ENCODE measurements at regions not wholly inside any gene's neighbourhood (a gene's known extent, or its start where the extent isn't known, plus 50 kb on each side); places are given as distances from the start of the nearest gene placed in this dataset.

DNA sequence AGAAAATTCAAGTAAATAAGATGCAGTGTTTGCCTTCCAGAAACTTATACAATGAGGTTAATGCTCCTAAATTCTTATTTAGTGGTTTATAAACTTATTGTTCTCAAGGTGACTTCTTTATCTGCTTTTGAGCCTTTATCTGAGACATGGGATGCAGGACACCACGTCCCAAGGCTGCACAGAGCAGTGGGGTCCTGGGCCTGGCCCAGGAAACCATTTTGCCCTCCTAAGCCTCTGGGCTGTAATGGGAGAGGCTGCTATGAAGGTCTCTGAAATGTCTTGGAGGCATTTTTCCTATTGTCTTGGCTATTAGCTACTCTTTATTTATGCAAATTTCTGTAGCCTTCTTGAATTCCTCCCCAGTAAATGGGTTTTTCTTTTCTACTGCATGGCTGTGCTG, 652.6 kb upstream of the SETBP1 start:
- POLR2A ChIA-PET: no interaction called here
- intact Hi-C loops (cut with micrococcal nuclease): no loop called here
- Mint-ChIP-seq H3K27me3 (peaks cover 3% of the 10 kb centered on the region), H3K9me3 (no peaks in the 10 kb centered on the region), H3K27ac (no peak overlapping the region), H3K36me3 (ENCODE audit: low read depth) (no peaks in the 10 kb centered on the region), H3K4me3 (no peak overlapping the region), H3K4me1 (no peaks in the 10 kb centered on the region)
- CTCF ChIA-PET: no interaction called here
- DNase-seq (no peak), ATAC-seq (ENCODE audit: low read depth) (no peak)
- TF ChIP-seq, protein P1, sequence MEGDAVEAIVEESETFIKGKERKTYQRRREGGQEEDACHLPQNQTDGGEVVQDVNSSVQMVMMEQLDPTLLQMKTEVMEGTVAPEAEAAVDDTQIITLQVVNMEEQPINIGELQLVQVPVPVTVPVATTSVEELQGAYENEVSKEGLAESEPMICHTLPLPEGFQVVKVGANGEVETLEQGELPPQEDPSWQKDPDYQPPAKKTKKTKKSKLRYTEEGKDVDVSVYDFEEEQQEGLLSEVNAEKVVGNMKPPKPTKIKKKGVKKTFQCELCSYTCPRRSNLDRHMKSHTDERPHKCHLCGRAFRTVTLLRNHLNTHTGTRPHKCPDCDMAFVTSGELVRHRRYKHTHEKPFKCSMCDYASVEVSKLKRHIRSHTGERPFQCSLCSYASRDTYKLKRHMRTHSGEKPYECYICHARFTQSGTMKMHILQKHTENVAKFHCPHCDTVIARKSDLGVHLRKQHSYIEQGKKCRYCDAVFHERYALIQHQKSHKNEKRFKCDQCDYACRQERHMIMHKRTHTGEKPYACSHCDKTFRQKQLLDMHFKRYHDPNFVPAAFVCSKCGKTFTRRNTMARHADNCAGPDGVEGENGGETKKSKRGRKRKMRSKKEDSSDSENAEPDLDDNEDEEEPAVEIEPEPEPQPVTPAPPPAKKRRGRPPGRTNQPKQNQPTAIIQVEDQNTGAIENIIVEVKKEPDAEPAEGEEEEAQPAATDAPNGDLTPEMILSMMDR (IDR thresholded peaks at IDR 0.05): no peak

DNA sequence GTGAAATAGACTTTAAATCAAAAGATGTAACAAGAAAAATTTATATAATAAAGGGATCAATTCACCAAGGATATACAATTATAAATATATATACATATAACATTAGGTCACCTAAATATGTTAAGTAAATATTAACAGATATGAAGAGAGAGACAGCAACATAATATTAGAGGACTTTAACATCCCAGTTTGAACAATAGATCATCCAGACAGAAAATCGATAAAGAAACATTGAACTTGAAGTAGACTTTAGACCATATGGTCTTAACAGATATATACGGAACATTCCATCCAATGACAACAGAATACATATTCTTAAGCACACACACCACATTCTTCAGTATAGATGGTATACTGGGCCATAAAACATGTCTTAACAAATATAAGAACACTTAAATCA, 649.6 kb upstream of the SETBP1 start:
- H3K36me3 Mint-ChIP-seq (ENCODE audit: low read depth): no peaks in the 10 kb centered on the region
- no peaks in the 10 kb centered on the region for H3K9me3 Mint-ChIP-seq
- H3K4me1 Mint-ChIP-seq: no peaks in the 10 kb centered on the region
- intact Hi-C loops (cut with micrococcal nuclease): no loop called here
- ChIA-PET POLR2A (no interaction called here), CTCF (no interaction called here)
- no peaks in the 10 kb centered on the region for H3K27me3 Mint-ChIP-seq
- TF ChIP-seq, protein P1 (IDR thresholded peaks at IDR 0.05): no peak
- ATAC-seq (ENCODE audit: low read depth) (no peak), DNase-seq (no peak)
- no peak overlapping the region for H3K4me3 Mint-ChIP-seq
- H3K27ac Mint-ChIP-seq: no peak overlapping the region

DNA sequence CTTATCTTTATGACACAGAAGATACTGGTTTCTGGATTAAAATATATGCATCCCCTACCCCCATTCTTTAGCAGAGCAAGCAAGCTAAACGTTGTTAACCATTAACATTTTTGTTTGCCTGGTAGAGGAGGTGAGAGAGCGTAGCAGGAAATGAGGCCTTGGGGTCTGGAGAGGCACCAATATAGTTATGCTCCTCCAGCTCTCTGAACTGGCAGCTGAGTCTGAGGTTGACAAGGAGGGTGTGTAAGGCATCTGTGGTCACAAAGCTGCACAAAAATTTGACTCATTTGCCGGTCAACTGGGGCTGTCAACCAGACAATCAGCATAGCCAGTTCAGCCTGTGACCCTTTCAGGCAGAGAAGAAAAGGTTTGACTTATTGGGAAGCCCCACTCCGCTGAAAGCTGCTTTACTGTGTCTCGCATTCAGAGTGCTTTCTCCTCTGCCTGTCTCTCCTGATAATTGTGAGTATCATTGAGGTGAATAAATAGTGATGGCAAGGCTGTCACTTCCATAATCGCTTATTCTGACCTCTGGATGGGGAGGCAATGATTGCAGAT, 647.5 kb upstream of the SETBP1 start:
- Mint-ChIP-seq H3K4me3 (no peak overlapping the region), H3K36me3 (ENCODE audit: low read depth) (no peaks in the 10 kb centered on the region), H3K27ac (no peak overlapping the region), H3K4me1 (no peaks in the 10 kb centered on the region), H3K9me3 (no peaks in the 10 kb centered on the region), H3K27me3 (no peaks in the 10 kb centered on the region)
- TF ChIP-seq, protein P1 (IDR thresholded peaks at IDR 0.05): no peak
- intact Hi-C loops (cut with micrococcal nuclease): no loop called here
- ATAC-seq (ENCODE audit: low read depth) (no peak), DNase-seq (no peak)
- ChIA-PET POLR2A (no interaction called here), CTCF (no interaction called here)

DNA sequence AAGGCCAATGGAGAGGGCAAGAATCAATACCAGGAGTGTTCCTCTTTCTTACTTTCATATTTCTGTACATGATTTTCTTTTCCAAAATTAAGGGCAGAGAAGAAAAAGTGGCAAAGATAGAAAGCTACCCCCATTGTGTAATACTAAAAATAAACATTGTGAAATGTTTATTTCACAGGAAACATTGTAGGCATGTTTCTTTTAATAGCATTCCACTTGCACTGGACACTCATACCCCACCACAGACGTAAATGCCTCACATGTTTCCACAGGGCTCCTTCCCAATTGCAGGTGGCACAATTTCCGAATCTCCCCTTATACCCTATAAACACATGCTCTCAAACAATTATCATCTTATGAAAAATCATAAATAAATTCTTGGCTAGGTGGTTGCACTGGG, 645.1 kb upstream of the SETBP1 start:
- POLR2A ChIA-PET: no interaction called here
- intact Hi-C loops (cut with micrococcal nuclease): no loop called here

DNA sequence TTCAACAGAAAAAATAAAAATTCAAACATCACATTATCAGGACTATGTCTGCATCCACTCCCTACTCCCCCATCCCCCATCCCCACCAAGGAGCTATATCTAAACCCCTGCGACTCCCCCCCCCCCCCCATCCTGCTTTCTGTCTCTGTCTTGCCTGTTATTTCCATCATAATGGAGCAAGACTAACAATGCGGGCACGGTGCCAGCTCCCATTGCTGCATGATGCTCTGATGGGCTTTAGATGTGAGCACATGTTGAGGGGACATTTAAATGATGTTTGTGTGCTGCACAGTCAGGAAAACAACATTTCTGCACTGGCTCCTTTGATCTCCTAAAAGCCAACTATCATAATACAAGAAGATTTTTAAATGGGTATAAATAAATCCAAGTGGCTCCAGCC, 644.2 kb upstream of the SETBP1 start:
- Mint-ChIP-seq H3K36me3 (ENCODE audit: low read depth) (no peaks in the 10 kb centered on the region), H3K9me3 (no peaks in the 10 kb centered on the region), H3K27me3 (no peaks in the 10 kb centered on the region), H3K4me1 (no peaks in the 10 kb centered on the region), H3K4me3 (no peak overlapping the region), H3K27ac (no peak overlapping the region)
- intact Hi-C loops (cut with micrococcal nuclease): no loop called here
- POLR2A ChIA-PET: no interaction called here
- no peak for ATAC-seq (ENCODE audit: low read depth)
- TF ChIP-seq, protein P1 (IDR thresholded peaks at IDR 0.05): no peak
- CTCF ChIA-PET: no interaction called here
- DNase-seq: no peak

More for the DNA sequence above, 645.1 kb upstream of the SETBP1 start:
- no peak overlapping the region for H3K4me3 Mint-ChIP-seq
- ATAC-seq (ENCODE audit: low read depth) (no peak), DNase-seq (no peak)
- H3K4me1 Mint-ChIP-seq: no peaks in the 10 kb centered on the region
- H3K36me3 Mint-ChIP-seq (ENCODE audit: low read depth): no peaks in the 10 kb centered on the region
- TF ChIP-seq, protein P1 (IDR thresholded peaks at IDR 0.05): no peak
- no peak overlapping the region for H3K27ac Mint-ChIP-seq
- no peaks in the 10 kb centered on the region for H3K9me3 Mint-ChIP-seq
- CTCF ChIA-PET: no interaction called here
- H3K27me3 Mint-ChIP-seq: no peaks in the 10 kb centered on the region

Data from activated B cell treated with CpG ODN at 0.5 μM for 24 hours (primary cell).